Parathyroid adenoma (tissue), 2 donors: ENCODE measurements at regions not wholly inside any gene's neighbourhood (a gene's known extent, or its start where the extent isn't known, plus 50 kb on each side); places are given as distances from the start of the nearest gene placed in this dataset.

ENCODE experiments used
- H2AFZ ChIP-seq: fragments of 300-600 bp; sonication (generic); one replicate; pipeline ENCODE4 v1.7.0; 2017; ENCODE audit warnings: antibody characterized with exemption, mild to moderate bottlenecking
- H3K27ac ChIP-seq: fragments of 300-600 bp; sonication (generic); one replicate; pipeline ENCODE4 v1.7.0; 2017
- H3K27me3 ChIP-seq: fragments of 300-600 bp; sonication (generic); one replicate; pipeline ENCODE4 v1.7.0; 2017; ENCODE audit warnings: low read length; ENCODE audit not compliant: control insufficient read depth, insufficient read depth
- H3K36me3 ChIP-seq: fragments of 300-600 bp; sonication (generic); one replicate; pipeline ENCODE4 v1.7.0; 2017; ENCODE audit warnings: low read length; ENCODE audit not compliant: control insufficient read depth, insufficient read depth
- H3K4me1 ChIP-seq: fragments of 300-600 bp; sonication (generic); one replicate; pipeline ENCODE4 v1.7.0; 2017; ENCODE audit warnings: control low read depth
- H3K4me2 ChIP-seq: fragments of 300-600 bp; sonication (generic); one replicate; pipeline ENCODE4 v1.7.0; 2017; ENCODE audit warnings: low read length
- H3K4me3 ChIP-seq: fragments of 300-600 bp; sonication (generic); one replicate; pipeline ENCODE4 v1.7.0; 2017; ENCODE audit warnings: low read depth, low read length
- H3K79me2 ChIP-seq: fragments of 300-600 bp; sonication (generic); one replicate; pipeline ENCODE4 v1.7.0; 2017; ENCODE audit warnings: control low read depth
- H3K9ac ChIP-seq: fragments of 300-600 bp; sonication (generic); one replicate; pipeline ENCODE4 v1.7.0; 2017; ENCODE audit warnings: mild to moderate bottlenecking
- H3K9me3 ChIP-seq: fragments of 300-600 bp; sonication (generic); one replicate; pipeline ENCODE4 v1.7.0; 2017; ENCODE audit warnings: low read length; ENCODE audit not compliant: control insufficient read depth
- TF ChIP-seq, protein P1 (sequence below): fragments of 300-600 bp; sonication (generic); IDR thresholded peaks from one replicate; pipeline ENCODE4 v1.7.0; 2017; ENCODE audit warnings: antibody characterized with exemption, mild to moderate bottlenecking
- donor health status: primary hyperparathyroidism.

DNA sequence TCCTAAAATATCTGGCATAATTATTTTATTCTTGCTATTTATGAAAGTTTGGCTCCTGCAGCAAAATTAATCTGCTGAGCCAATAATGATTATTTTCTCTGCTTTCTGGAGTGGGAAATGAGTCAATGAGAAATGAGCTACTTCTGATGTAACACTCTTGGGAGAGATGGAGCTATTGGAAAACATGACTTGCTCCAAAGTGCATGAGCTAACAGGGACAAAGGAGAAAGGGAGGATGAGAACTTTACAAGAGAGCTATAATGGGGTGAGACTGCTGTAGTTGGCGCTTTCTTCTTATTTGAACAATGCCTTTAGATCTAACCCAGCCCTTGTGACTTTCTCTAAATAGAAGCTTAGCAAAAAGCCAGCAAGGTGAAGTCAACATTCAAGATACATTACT, 615.1 kb downstream of the ANKRD50 start:
- Histone ChIP-seq H3K4me2 (no peak overlapping the region), H3K27ac (no peak overlapping the region), H3K9me3 (no peaks in the 10 kb centered on the region), H3K36me3 (no peaks in the 10 kb centered on the region), H3K27me3 (no peaks in the 10 kb centered on the region), H3K4me1 (no peaks in the 10 kb centered on the region), H3K4me3 (no peak overlapping the region), H3K9ac (no peak overlapping the region), H3K79me2 (no peaks in the 10 kb centered on the region), H2AFZ (no peak overlapping the region)
- TF ChIP-seq, protein P1, sequence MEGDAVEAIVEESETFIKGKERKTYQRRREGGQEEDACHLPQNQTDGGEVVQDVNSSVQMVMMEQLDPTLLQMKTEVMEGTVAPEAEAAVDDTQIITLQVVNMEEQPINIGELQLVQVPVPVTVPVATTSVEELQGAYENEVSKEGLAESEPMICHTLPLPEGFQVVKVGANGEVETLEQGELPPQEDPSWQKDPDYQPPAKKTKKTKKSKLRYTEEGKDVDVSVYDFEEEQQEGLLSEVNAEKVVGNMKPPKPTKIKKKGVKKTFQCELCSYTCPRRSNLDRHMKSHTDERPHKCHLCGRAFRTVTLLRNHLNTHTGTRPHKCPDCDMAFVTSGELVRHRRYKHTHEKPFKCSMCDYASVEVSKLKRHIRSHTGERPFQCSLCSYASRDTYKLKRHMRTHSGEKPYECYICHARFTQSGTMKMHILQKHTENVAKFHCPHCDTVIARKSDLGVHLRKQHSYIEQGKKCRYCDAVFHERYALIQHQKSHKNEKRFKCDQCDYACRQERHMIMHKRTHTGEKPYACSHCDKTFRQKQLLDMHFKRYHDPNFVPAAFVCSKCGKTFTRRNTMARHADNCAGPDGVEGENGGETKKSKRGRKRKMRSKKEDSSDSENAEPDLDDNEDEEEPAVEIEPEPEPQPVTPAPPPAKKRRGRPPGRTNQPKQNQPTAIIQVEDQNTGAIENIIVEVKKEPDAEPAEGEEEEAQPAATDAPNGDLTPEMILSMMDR: no peak

DNA sequence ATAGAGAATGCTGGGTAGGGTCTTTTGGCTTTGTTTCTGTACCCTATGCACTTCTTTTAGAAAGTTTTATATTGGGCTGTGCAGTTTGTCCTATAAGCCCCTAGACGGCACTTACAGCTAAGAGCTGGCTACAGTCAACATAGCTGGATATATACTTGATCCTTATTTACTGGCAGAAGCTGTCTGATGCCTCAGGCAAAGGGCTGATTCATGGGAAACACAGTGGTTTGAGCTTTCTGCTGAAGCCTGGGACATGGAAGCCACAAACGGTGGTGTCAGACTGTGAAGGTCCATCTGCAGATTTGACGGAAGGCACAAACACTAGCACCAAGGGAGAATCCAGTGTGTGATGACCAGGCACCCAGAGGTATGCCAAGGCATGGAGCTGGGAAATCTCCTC, 608.4 kb downstream of the ANKRD50 start:
- Histone ChIP-seq H3K27me3 (no peaks in the 10 kb centered on the region), H3K36me3 (no peaks in the 10 kb centered on the region), H3K27ac (no peak overlapping the region), H3K9me3 (no peaks in the 10 kb centered on the region), H3K4me2 (no peak overlapping the region), H3K4me3 (no peak overlapping the region), H2AFZ (no peak overlapping the region), H3K9ac (no peak overlapping the region), H3K79me2 (no peaks in the 10 kb centered on the region), H3K4me1 (no peaks in the 10 kb centered on the region)
- TF ChIP-seq, protein P1: no peak

DNA sequence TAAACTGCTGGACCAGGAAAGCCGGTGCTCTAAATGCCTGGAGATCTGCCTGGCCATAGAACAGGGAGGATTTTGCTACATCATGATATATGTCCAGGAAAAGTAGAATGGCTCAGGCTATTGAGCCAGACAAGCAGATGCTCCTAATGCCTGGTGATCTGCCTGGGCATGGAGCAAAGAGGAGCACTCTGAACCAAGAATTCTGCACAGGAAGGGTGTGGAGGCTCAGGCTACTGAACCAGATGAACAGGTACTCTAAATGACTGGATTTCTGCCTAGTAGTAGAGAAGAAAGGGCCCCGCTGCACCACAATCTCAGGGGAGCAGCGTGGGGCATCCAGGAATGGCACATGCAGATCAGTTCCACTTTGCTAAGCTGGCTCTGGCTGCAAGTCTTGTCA, 607.9 kb downstream of the ANKRD50 start:
- TF ChIP-seq, protein P1: no peak
- H3K79me2 ChIP-seq: no peaks in the 10 kb centered on the region
- H3K36me3 ChIP-seq: no peaks in the 10 kb centered on the region
- no peak overlapping the region for H3K4me3 ChIP-seq
- H3K9ac ChIP-seq: no peak overlapping the region
- H3K4me1 ChIP-seq: no peaks in the 10 kb centered on the region
- no peak overlapping the region for H3K27ac ChIP-seq
- H3K4me2 ChIP-seq: no peak overlapping the region
- no peaks in the 10 kb centered on the region for H3K9me3 ChIP-seq
- no peaks in the 10 kb centered on the region for H3K27me3 ChIP-seq
- no peak overlapping the region for H2AFZ ChIP-seq

DNA sequence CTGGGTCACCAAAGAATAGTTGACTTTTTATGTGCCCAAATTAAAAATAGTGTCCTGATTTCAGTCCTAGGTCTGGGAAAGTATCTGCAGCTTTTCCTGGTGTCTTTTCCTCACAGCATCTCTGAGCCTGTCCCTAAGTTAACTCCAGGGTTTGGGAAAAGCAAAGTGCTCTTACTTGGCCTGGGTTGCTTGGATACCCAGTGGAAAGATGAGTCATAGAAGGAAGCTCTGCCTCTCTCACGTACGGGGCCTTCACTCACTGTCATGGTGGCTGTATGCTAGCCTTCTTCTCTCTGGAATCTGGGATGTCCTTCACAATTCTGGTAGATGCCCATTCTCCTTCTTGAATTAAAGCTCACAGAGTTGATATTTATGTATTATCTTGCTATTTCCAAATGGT, 607.3 kb downstream of the ANKRD50 start:
- Histone ChIP-seq H3K4me2 (no peak overlapping the region), H3K27ac (no peak overlapping the region), H3K4me3 (no peak overlapping the region), H3K27me3 (no peaks in the 10 kb centered on the region), H3K9ac (no peak overlapping the region), H3K36me3 (no peaks in the 10 kb centered on the region), H3K4me1 (no peaks in the 10 kb centered on the region), H3K9me3 (no peaks in the 10 kb centered on the region), H3K79me2 (no peaks in the 10 kb centered on the region), H2AFZ (no peak overlapping the region)
- TF ChIP-seq, protein P1: no peak

DNA sequence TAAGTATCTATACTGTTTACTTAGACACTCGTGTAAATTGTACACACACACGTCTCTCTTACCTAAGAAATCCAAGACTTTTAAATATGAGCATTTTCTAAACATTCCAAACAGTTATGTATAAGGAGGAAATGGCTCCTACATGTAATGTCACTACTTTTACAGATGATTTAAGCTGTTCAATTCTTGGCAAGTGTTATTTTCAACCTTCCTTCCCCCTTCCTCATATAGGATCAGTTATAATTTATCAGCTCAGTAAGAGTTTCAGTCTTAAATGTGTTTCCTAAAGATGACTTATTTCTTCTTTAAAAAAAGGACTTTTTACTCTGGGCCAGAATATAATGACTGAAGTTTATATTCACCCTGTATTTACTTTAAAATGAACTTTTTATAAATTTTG, 601.1 kb downstream of the ANKRD50 start:
- Histone ChIP-seq H3K4me3 (no peak overlapping the region), H3K27ac (no peak overlapping the region), H2AFZ (no peak overlapping the region), H3K9ac (no peak overlapping the region), H3K79me2 (no peaks in the 10 kb centered on the region), H3K4me1 (no peaks in the 10 kb centered on the region), H3K27me3 (no peaks in the 10 kb centered on the region), H3K9me3 (no peaks in the 10 kb centered on the region), H3K36me3 (no peaks in the 10 kb centered on the region), H3K4me2 (no peak overlapping the region)
- TF ChIP-seq, protein P1: no peak
